HG02884 (cell line): ENCODE measurements at regions not wholly inside any gene's neighbourhood (a gene's known extent, or its start where the extent isn't known, plus 50 kb on each side); places are given as distances from the start of the nearest gene placed in this dataset.

Experiments
- ATAC-seq: cut with Tn5 transposase; IDR thresholded peaks from one replicate; pipeline ENCODE4 v1.9.1; 2021; ENCODE audit warnings: mild to moderate bottlenecking, moderate library complexity; ENCODE audit not compliant: unreplicated experiment

- no peak for ATAC-seq
Measured at GRCh38 chr11:121706884-121707420, 254.2 kb upstream of the SORL1-AS1 start.

- ATAC-seq: no peak
Measured at GRCh38 chr11:121703201-121703600, 250.4 kb upstream of the SORL1-AS1 start.

- ATAC-seq: no peak
Measured at GRCh38 chr11:121700968-121701367, 248.2 kb upstream of the SORL1-AS1 start.

- ATAC-seq: no peak
Measured at GRCh38 chr11:121699801-121700200, 247.0 kb upstream of the SORL1-AS1 start.

- ATAC-seq: no peak
Measured at GRCh38 chr11:121696931-121697670, 244.3 kb upstream of the SORL1-AS1 start.

- ATAC-seq: no peak
Measured at GRCh38 chr11:121696177-121696871, 243.6 kb upstream of the SORL1-AS1 start.

- ATAC-seq: no peak
Measured at GRCh38 chr11:121692236-121692635, 239.5 kb upstream of the SORL1-AS1 start.

GRCh38 chr11:121688860-121689614 is 236.3 kb upstream of the SORL1-AS1 start:
- ATAC-seq: no peak

- ATAC-seq: no peak
Measured at GRCh38 chr11:121688055-121688491, 235.3 kb upstream of the SORL1-AS1 start.

- no peak for ATAC-seq
Measured at GRCh38 chr11:121683791-121684190, 231.0 kb upstream of the SORL1-AS1 start.
